ENCODE measurements at regions not wholly inside any gene's neighbourhood (a gene's known extent, or its start where the extent isn't known, plus 50 kb on each side); places are given as distances from the start of the nearest gene placed in this dataset.

DNA sequence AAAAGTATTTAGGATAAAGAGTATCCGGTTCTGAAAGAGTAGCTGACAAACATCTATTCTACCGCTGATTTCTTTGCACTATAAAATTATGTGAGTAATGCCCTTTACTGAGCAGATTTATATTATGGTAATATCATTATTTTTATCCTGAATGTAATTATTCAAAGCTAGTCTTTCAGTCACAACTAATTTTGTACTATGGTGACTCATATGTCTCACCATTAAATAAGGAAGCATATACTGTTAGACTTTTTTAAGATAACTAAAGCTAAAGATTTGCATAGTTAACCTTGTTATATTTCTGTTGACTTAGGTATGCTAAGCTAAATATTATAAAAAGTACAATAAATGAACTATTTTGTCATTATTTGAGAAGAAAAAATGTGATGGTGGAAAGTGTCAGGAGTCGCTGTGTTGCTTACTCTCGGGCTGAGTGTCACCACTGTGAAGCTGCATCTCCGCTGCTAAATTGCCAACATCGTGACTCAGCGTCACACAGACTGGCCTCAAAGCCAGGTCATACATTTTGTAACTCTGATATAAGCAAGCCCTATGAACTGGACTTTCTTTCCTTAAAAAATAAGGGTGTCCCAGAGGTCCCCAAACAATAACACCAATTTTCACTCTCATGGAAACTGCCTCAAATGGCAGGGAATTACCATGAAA, 69.1 kb upstream of the SSTR1 start:
- no peak for TF ChIP-seq CTCF (IDR thresholded peaks at IDR 0.05)
- no peaks in the 10 kb centered on the region for H3K27me3 ChIP-seq
- H3K36me3 ChIP-seq, result no peaks in the 10 kb centered on the region

DNA sequence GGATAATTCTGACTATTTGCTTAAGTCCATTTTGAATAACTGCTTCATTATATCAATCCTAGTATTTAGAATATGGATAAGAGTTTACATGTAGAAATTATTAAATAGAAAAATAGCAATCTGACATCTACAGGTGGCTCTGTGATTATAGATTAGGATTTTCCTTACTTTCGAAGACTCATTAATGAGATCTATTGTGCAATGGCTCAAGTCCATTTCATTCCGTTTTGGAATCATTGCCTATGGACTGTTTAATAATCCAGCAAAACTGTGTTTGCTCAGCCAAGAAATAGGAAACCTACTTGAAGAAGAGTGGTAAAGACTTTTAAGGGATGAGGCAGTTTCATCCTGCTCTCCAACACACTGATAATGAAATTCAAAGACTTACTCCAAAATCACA, 67.8 kb upstream of the SSTR1 start:
- no peak overlapping the region for H3K27ac ChIP-seq
- no peak for TF ChIP-seq CTCF (IDR thresholded peaks at IDR 0.05)
- H3K4me3 ChIP-seq (ENCODE audit: low read depth in 1 of 2, low read length in 1 of 2), result no peak overlapping the region

More for the DNA sequence above, 69.1 kb upstream of the SSTR1 start:
- no peak overlapping the region for H3K4me3 ChIP-seq (ENCODE audit: low read depth in 1 of 2, low read length in 1 of 2)
- no peak overlapping the region for H3K27ac ChIP-seq
- H3K9me3 ChIP-seq, result no peaks in the 10 kb centered on the region
- no peaks in the 10 kb centered on the region for H3K4me1 ChIP-seq (ENCODE audit: control insufficient read depth in 1 of 2, insufficient read depth in 1 of 2, low read depth in 1 of 2, low read length in 1 of 2)

DNA sequence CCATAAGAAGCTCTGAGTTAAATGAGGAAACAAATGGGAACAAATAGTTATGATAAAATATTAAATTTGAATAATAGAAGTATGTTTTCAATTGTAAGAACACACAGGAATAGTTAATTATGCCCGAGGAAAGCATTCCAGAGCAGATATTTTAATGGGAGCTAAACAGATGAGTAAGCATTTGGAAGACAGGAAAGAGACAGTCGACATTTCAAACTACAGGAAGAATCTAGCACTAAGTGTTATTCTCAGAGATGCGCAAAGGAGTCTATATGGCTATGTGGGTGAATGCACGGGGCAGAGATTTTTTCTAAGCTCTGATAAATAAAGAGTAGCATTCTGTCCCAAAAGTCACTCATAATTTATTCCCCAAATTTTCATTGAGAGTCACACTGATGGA, 64.5 kb upstream of the SSTR1 start:
- H3K4me1 ChIP-seq (ENCODE audit: control insufficient read depth in 1 of 2, insufficient read depth in 1 of 2, low read depth in 1 of 2, low read length in 1 of 2), result no peaks in the 10 kb centered on the region
- TF ChIP-seq CTCF (IDR thresholded peaks at IDR 0.05), result no peak
- no peaks in the 10 kb centered on the region for H3K9me3 ChIP-seq
- no peaks in the 10 kb centered on the region for H3K27me3 ChIP-seq
- H3K4me3 ChIP-seq (ENCODE audit: low read depth in 1 of 2, low read length in 1 of 2), result no peak overlapping the region
- no peak overlapping the region for H3K27ac ChIP-seq
- no peaks in the 10 kb centered on the region for H3K36me3 ChIP-seq

More for the DNA sequence above, 67.8 kb upstream of the SSTR1 start:
- Histone ChIP-seq H3K27me3 (no peaks in the 10 kb centered on the region), H3K9me3 (no peaks in the 10 kb centered on the region), H3K36me3 (no peaks in the 10 kb centered on the region), H3K4me1 (ENCODE audit: control insufficient read depth in 1 of 2, insufficient read depth in 1 of 2, low read depth in 1 of 2, low read length in 1 of 2) (no peaks in the 10 kb centered on the region)

DNA sequence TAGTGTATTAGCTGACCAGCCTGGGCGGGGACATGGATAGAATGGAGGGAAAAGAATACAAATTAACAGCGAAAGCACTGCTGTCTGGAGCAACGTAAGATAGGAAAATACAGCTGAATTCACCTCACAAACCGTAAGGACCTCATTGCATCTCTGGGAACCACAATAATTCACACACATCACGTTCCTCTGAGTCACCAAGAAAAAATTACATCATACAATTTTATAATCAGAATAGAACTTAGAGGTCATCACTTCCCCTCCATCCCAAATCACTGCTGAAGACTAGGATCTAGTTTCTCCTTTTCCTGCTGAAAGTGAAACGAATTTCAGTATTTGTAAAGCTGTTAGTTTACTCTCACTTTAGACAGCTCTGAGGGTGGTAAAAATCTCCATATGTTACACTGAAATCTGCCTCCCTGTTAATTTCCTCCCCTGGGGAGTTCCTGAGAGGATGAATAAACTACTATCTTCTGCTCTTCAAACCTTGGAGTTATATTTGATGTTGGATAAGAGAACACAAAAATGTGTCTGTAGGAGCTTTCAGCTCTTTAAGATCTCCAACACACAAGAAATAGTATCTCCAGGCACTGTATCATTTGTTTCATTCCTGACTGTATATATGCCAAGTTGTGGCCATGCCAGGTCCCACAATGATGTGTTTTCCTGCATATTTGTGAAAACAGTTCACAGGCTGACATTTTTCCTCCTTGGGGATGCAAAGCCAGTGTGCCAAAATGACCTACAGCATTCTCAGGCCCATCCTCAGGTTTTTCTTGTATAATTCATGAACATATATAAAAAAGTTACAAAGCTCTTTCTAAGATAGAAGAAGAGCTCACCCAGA, 63.8 kb upstream of the SSTR1 start:
- no peak overlapping the region for H3K4me3 ChIP-seq (ENCODE audit: low read depth in 1 of 2, low read length in 1 of 2)
- H3K9me3 ChIP-seq, result no peaks in the 10 kb centered on the region
- no peaks in the 10 kb centered on the region for H3K27me3 ChIP-seq
- H3K4me1 ChIP-seq (ENCODE audit: control insufficient read depth in 1 of 2, insufficient read depth in 1 of 2, low read depth in 1 of 2, low read length in 1 of 2), result no peaks in the 10 kb centered on the region
- H3K27ac ChIP-seq, result no peak overlapping the region
- TF ChIP-seq CTCF (IDR thresholded peaks at IDR 0.05), result no peak
- no peaks in the 10 kb centered on the region for H3K36me3 ChIP-seq

DNA sequence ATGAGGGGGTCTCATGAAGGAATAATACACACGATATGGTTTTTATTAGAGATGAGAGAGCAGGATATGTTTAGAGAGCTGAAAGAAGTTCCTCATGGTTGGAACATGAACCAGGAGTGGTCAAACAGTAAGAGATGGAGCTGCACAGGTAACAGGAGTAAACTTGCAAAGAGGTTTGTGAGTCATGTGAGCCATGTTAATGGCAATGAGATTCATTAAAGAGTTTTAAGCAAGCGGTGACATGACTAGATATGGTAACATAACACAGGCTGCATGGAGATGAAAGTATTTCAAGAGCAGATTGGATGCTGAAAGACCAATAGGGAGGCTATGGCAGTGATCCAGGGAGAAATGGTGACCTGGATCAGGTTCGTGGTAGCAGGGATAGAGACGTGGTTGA, 62.6 kb upstream of the SSTR1 start:
- no peaks in the 10 kb centered on the region for H3K9me3 ChIP-seq
- TF ChIP-seq CTCF (IDR thresholded peaks at IDR 0.05), result no peak

More for the DNA sequence above, 62.6 kb upstream of the SSTR1 start:
- no peak overlapping the region for H3K4me3 ChIP-seq (ENCODE audit: low read depth in 1 of 2, low read length in 1 of 2)
- H3K27me3 ChIP-seq, result no peaks in the 10 kb centered on the region
- H3K4me1 ChIP-seq (ENCODE audit: control insufficient read depth in 1 of 2, insufficient read depth in 1 of 2, low read depth in 1 of 2, low read length in 1 of 2), result no peaks in the 10 kb centered on the region
- no peaks in the 10 kb centered on the region for H3K36me3 ChIP-seq
- no peak overlapping the region for H3K27ac ChIP-seq
